Endothelial cell of umbilical vein (primary cell): ENCODE measurements at regions not wholly inside any gene's neighbourhood (a gene's known extent, or its start where the extent isn't known, plus 50 kb on each side); places are given as distances from the start of the nearest gene placed in this dataset.

Experiments
- BruUV-seq: library from RNA; stranded (reverse); fragments of 400-500 nt; replicated peaks from 2 replicates; lab custom pipeline; 2021; lab: Mats Ljungman, UMichigan
- CTCF ChIA-PET: fragments of 300-600, 350-600 bp; sonication (Branson Sonifier 250); formaldehyde crosslinking; loops from one replicate; lab custom pipeline; 2021; ENCODE audit warnings: antibody characterized with exemption, inconsistent platforms; lab: Charles Lee
- POLR2A ChIA-PET: fragments of 300-600, 350-600 bp; sonication (Branson Sonifier 250); formaldehyde crosslinking; loops from one replicate; lab custom pipeline; 2021; ENCODE audit warnings: antibody characterized with exemption, inconsistent platforms; lab: Charles Lee
- DNase-seq: peaks from one replicate; pipeline ENCODE4 v3.0.0-alpha.2; 2011; ENCODE audit warnings: low read depth, low spot score
- FAIRE-seq: peaks from 2 replicates; lab custom pipeline; 2011; peaks lifted over from hg19 to GRCh38; lab: Jason Lieb, UNC
- H2AFZ ChIP-seq: 2 replicates; pipeline ENCODE4 v1.6.0; 2012; ENCODE audit warnings: low read depth, low read length, control low read depth, inconsistent platforms
- H3K27ac ChIP-seq: 2 replicates; pipeline ENCODE4 v1.5.1; 2011; ENCODE audit warnings: low read depth, mild to moderate bottlenecking, control low read depth, low read length, moderate library complexity; ENCODE audit not compliant: insufficient read depth
- H3K27me3 ChIP-seq, 2 experiments: 2 replicates each; pipeline versions ENCODE4 v1.6.0 to v1.6.1; 2011; ENCODE audit warnings: low read length in 2 of 2, mixed read lengths in 1 of 2; ENCODE audit not compliant: control insufficient read depth in 2 of 2, insufficient read depth in 2 of 2
- H3K36me3 ChIP-seq, 2 experiments: 2 replicates in 1 of 2; 3 replicates in 1 of 2; pipeline ENCODE4 v1.5.1; 2011; ENCODE audit warnings: low read length in 2 of 2, mild to moderate bottlenecking in 1 of 2, moderate library complexity in 1 of 2; ENCODE audit not compliant: control insufficient read depth in 2 of 2, insufficient read depth in 2 of 2; ENCODE audit errors: extremely low read depth in 1 of 2
- H3K4me1 ChIP-seq: 3 replicates; pipeline ENCODE4 v1.5.1; 2011; ENCODE audit warnings: mild to moderate bottlenecking, low read length; ENCODE audit not compliant: control insufficient read depth, insufficient read depth; ENCODE audit errors: extremely low read depth
- H3K4me2 ChIP-seq: 2 replicates; pipeline ENCODE4 v1.6.1; 2011; ENCODE audit warnings: low read length, control low read depth, mixed read lengths; ENCODE audit not compliant: insufficient read depth
- H3K4me3 ChIP-seq, 3 experiments: fragments of 200-600 bp in 1 of 3; sonication (generic), shearing (Covaris generic) in 1 of 3; replicated peaks in 1 of 3; 2 replicates each; pipeline ENCODE4 v1.5.1; 2011 to 2016; ENCODE audit warnings: control low read depth in 3 of 3, low read length in 3 of 3, mild to moderate bottlenecking in 2 of 3, inconsistent platforms in 1 of 3, low read depth in 1 of 3, moderate library complexity in 1 of 3; ENCODE audit not compliant: insufficient read depth in 1 of 3
- H3K79me2 ChIP-seq: 2 replicates; pipeline ENCODE4 v1.6.0; 2012; ENCODE audit warnings: low read length, inconsistent platforms; ENCODE audit not compliant: control insufficient read depth, insufficient read depth
- H3K9ac ChIP-seq: replicated peaks from 2 replicates; pipeline ENCODE3; 2011; ENCODE audit warnings: low read length, control low read depth; ENCODE audit not compliant: insufficient read depth; ENCODE audit errors: extremely low read depth
- H3K9me1 ChIP-seq: replicated peaks from 3 replicates; pipeline ENCODE4 v1.6.0; 2011; ENCODE audit warnings: mild to moderate bottlenecking, low read length; ENCODE audit not compliant: control insufficient read depth, insufficient read depth; ENCODE audit errors: extremely low read depth
- H3K9me3 ChIP-seq: replicated peaks from 2 replicates; pipeline ENCODE4 v1.5.1; 2012; ENCODE audit warnings: low read length, inconsistent platforms; ENCODE audit not compliant: control insufficient read depth, insufficient read depth
- H4K20me1 ChIP-seq: replicated peaks from 2 replicates; pipeline ENCODE3; 2011; ENCODE audit warnings: mild to moderate bottlenecking, low read length; ENCODE audit not compliant: control insufficient read depth, insufficient read depth; ENCODE audit errors: extremely low read depth
- CTCF ChIP-seq, 2 donors: IDR thresholded peaks; 1 replicate in 1 of 2; 2 replicates in 1 of 2; pipeline ENCODE4 v1.5.1; 2011; ENCODE audit warnings: low read length in 2 of 2, mild to moderate bottlenecking in 2 of 2, moderate library complexity in 2 of 2, control low read depth in 1 of 2, inconsistent platforms in 1 of 2, low read depth in 1 of 2; ENCODE audit not compliant: insufficient read depth in 1 of 2; ENCODE audit errors: extremely low read depth in 1 of 2
- EZH2 ChIP-seq: IDR thresholded peaks from 2 replicates; pipeline ENCODE4 v1.6.1; 2012; ENCODE audit warnings: borderline replicate concordance, low read depth, mild to moderate bottlenecking, moderate library complexity, low read length, inconsistent platforms; ENCODE audit not compliant: severe bottlenecking
- FOS ChIP-seq: IDR thresholded peaks from 2 replicates; pipeline ENCODE4 v1.6.1; 2011; ENCODE audit warnings: mild to moderate bottlenecking, low read length, moderate library complexity, borderline replicate concordance; ENCODE audit not compliant: insufficient read depth
- GATA2 ChIP-seq: IDR thresholded peaks from 2 replicates; pipeline ENCODE4 v1.7.0; 2011; ENCODE audit warnings: low read depth, mild to moderate bottlenecking, moderate library complexity, mixed read lengths, low read length; ENCODE audit not compliant: insufficient read length, insufficient read depth
- JUN ChIP-seq: IDR thresholded peaks from 2 replicates; pipeline ENCODE4 v1.6.1; 2011; ENCODE audit warnings: borderline replicate concordance, low read depth; ENCODE audit not compliant: insufficient read length, insufficient read depth
- MAX ChIP-seq: IDR thresholded peaks from 2 replicates; pipeline ENCODE4 v1.6.1; 2011; ENCODE audit not compliant: insufficient read depth, insufficient read length
- MYC ChIP-seq: IDR thresholded peaks from one replicate; pipeline ENCODE4 v1.6.1; 2011; ENCODE audit warnings: mild to moderate bottlenecking, low read depth, low read length
- POLR2A ChIP-seq: IDR thresholded peaks from 2 replicates; pipeline ENCODE4 v1.6.1; 2012; ENCODE audit warnings: low read depth, mild to moderate bottlenecking, control low read depth, low read length
- POLR2AphosphoS5 ChIP-seq: IDR thresholded peaks from 2 replicates; pipeline ENCODE4 v1.6.1; 2012; ENCODE audit warnings: low read depth, mild to moderate bottlenecking, control low read depth, low read length, moderate library complexity; ENCODE audit not compliant: insufficient read depth
- dilution Hi-C: fragments of 300-500 bp; cut with MboI; formaldehyde crosslinking; loops from one replicate; pipeline ENCODE4 v1.15.0; 2019; ENCODE audit warnings: low sequenced_read_pairs; ENCODE audit not compliant: extremely low pct_ligation_motif_present
- intact Hi-C: fragments of 100-400 bp; cut with micrococcal nuclease; formaldehyde crosslinking; loops from one replicate; pipeline ENCODE4 v1.10.0; 2022

- Histone ChIP-seq H3K4me1 (no peaks in the 10 kb centered on the region), H3K27ac (no peak overlapping the region), H3K9ac (no peak overlapping the region), H3K9me3 (no peaks in the 10 kb centered on the region), H3K27me3 (peaks cover 0 to 11% of the 10 kb centered on the region in 2 experiments), H3K9me1 (no peaks in the 10 kb centered on the region), H3K79me2 (no peaks in the 10 kb centered on the region), H2AFZ (no peak overlapping the region), H3K4me3 (no peak overlapping the region), H4K20me1 (no peaks in the 10 kb centered on the region), H3K36me3 (no peaks in the 10 kb centered on the region), H3K4me2 (no peak overlapping the region)
- no peak for FAIRE-seq
- dilution Hi-C loops (no loop called here), intact Hi-C loops (no loop called here)
- DNase-seq: no peak
- POLR2A ChIA-PET: no interaction called here
- TF ChIP-seq GATA2 (no peak), POLR2AphosphoS5 (no peak), CTCF (IDR thresholded peaks at IDR 0.05; ENCODE audit: extremely low read depth in 1 of 2, insufficient read depth in 1 of 2, low read depth in 1 of 2, low read length in 2 of 2) (no peak), FOS (no peak), MAX (no peak), JUN (no peak), EZH2 (no peak), POLR2A (no peak), MYC (no peak)
- CTCF ChIA-PET: no interaction called here
- BruUV-seq: no TSS peak
Measured at GRCh38 chr6:142602972-142603371, 301.2 kb downstream of the ADGRG6 start.
